Esophagus muscularis mucosa (tissue), 4 donors: ENCODE measurements at regions not wholly inside any gene's neighbourhood (a gene's known extent, or its start where the extent isn't known, plus 50 kb on each side); places are given as distances from the start of the nearest gene placed in this dataset.

Source experiments
- CTCF ChIP-seq, 3 experiments: fragments of 200-600 bp in 2 of 3; fragments of 450-650 bp in 1 of 3; sonication (generic) in 2 of 3; IDR thresholded peaks; one replicate each; pipeline ENCODE4 v1.5.1; 2017 to 2019; ENCODE audit warnings: antibody characterized with exemption in 3 of 3, mild to moderate bottlenecking in 2 of 3, moderate library complexity in 1 of 3
- EP300 ChIP-seq: sonication (generic); formaldehyde crosslinking; IDR thresholded peaks from one replicate; pipeline ENCODE4 v1.6.1; 2017; ENCODE audit warnings: antibody characterized with exemption
- POLR2A ChIP-seq: fragments of 450-650 bp; IDR thresholded peaks from one replicate; pipeline ENCODE4 v1.6.1; 2017; ENCODE audit warnings: antibody characterized with exemption, moderate library complexity, mild to moderate bottlenecking, low read depth
- POLR2AphosphoS5 ChIP-seq, 2 donors: sonication (generic); formaldehyde crosslinking; IDR thresholded peaks; one replicate each; pipeline ENCODE4 v1.6.1; 2017; ENCODE audit warnings: antibody characterized with exemption in 2 of 2

GRCh38 chr5:118173340-118173739 is 815.0 kb downstream of the DTWD2 start:
- TF ChIP-seq CTCF (IDR thresholded peaks at IDR 0.05) (no peak), POLR2AphosphoS5 (IDR thresholded peaks at IDR 0.05) (no peak), POLR2A (no peak), EP300 (no peak)
